ENCODE measurements at regions not wholly inside any gene's neighbourhood (a gene's known extent, or its start where the extent isn't known, plus 50 kb on each side); places are given as distances from the start of the nearest gene placed in this dataset.

- TF ChIP-seq EZH2 (IDR thresholded peaks at IDR 0.05; ENCODE audit: insufficient read depth, poor library complexity, severe bottlenecking) (no peak), EZH2phosphoT487 (IDR thresholded peaks at IDR 0.05; ENCODE audit: insufficient read depth, low read depth) (no peak)
Observed at GRCh38 chr3:127056281-127056680, 73.4 kb downstream of the PLXNA1 start.
